Osteoblast (primary cell): ENCODE measurements at regions not wholly inside any gene's neighbourhood (a gene's known extent, or its start where the extent isn't known, plus 50 kb on each side); places are given as distances from the start of the nearest gene placed in this dataset.

Experiments used
- DNase-seq: peaks from one replicate; pipeline ENCODE4 v3.0.0; 2011; ENCODE audit warnings: low spot score, mixed read lengths; ENCODE audit not compliant: insufficient read length; ENCODE audit errors: missing footprints
- H2AFZ ChIP-seq: 2 replicates; pipeline ENCODE4 v1.6.0; 2011; ENCODE audit warnings: mild to moderate bottlenecking, low read length
- H3K27ac ChIP-seq: 2 replicates; pipeline ENCODE4 v1.5.1; 2011; ENCODE audit warnings: mild to moderate bottlenecking, low read depth, low read length, moderate library complexity
- H3K27me3 ChIP-seq: 2 replicates; pipeline ENCODE4 v1.6.0; 2012; ENCODE audit warnings: mild to moderate bottlenecking, control low read depth, inconsistent platforms, low read length, moderate library complexity; ENCODE audit not compliant: insufficient read depth
- H3K36me3 ChIP-seq: 2 replicates; pipeline ENCODE4 v1.5.1; 2011; ENCODE audit warnings: mild to moderate bottlenecking, low read length, control low read depth, moderate library complexity; ENCODE audit not compliant: insufficient read depth
- H3K4me1 ChIP-seq: 2 replicates; pipeline ENCODE4 v1.5.1; 2011; ENCODE audit warnings: mild to moderate bottlenecking, low read length, control low read depth, moderate library complexity; ENCODE audit not compliant: insufficient read depth
- H3K4me2 ChIP-seq: 2 replicates; pipeline ENCODE4 v1.6.0; 2011; ENCODE audit warnings: mild to moderate bottlenecking, low read length; ENCODE audit not compliant: insufficient read depth
- H3K4me3 ChIP-seq: fragments of 200-600 bp; sonication (generic); 3 replicates; pipeline ENCODE4 v1.5.1; 2012; ENCODE audit warnings: mild to moderate bottlenecking, low read length, inconsistent platforms; ENCODE audit not compliant: insufficient read depth
- H3K79me2 ChIP-seq: 2 replicates; pipeline ENCODE4 v1.6.0; 2012; ENCODE audit warnings: mild to moderate bottlenecking, low read length, control low read depth, inconsistent platforms; ENCODE audit not compliant: insufficient read depth
- H3K9me3 ChIP-seq: 2 replicates; pipeline ENCODE4 v1.5.1; 2011; ENCODE audit warnings: low read depth, low read length, control low read depth
- H4K20me1 ChIP-seq: 2 replicates; pipeline ENCODE4 v1.6.0; 2012; ENCODE audit warnings: mild to moderate bottlenecking, low read length, control low read depth; ENCODE audit not compliant: insufficient read depth
- TF ChIP-seq, protein P1 (sequence below): IDR thresholded peaks from 2 replicates; pipeline ENCODE4 v1.5.1; 2011; ENCODE audit warnings: mild to moderate bottlenecking, low read depth, low read length, moderate library complexity; ENCODE audit errors: extremely low read depth

DNA sequence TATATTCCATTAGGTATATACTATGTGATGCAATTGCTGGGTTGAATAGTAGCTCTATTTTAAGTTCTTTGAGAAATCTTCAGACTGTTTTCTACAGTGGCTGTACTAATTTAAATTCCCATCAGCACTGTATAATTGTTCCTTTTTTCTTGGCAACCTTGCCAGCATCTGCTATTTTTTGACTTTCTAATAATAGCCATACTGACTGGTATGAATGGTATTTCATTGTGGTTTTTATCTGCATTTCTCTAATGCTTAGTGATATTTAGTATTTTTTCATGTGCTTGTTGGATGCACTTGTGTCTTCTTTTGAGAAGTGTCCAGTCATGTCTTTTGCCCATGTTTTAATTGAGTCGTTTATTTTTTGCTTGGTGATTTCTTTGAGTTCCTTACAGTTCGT, 145.1 kb upstream of the PLSCR5 start:
- Histone ChIP-seq H3K27ac (no peak overlapping the region), H3K27me3 (no peaks in the 10 kb centered on the region), H3K4me1 (peaks cover 21% of the 10 kb centered on the region), H3K4me2 (no peak overlapping the region), H3K79me2 (no peaks in the 10 kb centered on the region), H4K20me1 (no peaks in the 10 kb centered on the region), H3K4me3 (no peak overlapping the region), H3K9me3 (no peaks in the 10 kb centered on the region), H3K36me3 (no peaks in the 10 kb centered on the region), H2AFZ (no peak overlapping the region)
- no peak for DNase-seq
- TF ChIP-seq, protein P1, sequence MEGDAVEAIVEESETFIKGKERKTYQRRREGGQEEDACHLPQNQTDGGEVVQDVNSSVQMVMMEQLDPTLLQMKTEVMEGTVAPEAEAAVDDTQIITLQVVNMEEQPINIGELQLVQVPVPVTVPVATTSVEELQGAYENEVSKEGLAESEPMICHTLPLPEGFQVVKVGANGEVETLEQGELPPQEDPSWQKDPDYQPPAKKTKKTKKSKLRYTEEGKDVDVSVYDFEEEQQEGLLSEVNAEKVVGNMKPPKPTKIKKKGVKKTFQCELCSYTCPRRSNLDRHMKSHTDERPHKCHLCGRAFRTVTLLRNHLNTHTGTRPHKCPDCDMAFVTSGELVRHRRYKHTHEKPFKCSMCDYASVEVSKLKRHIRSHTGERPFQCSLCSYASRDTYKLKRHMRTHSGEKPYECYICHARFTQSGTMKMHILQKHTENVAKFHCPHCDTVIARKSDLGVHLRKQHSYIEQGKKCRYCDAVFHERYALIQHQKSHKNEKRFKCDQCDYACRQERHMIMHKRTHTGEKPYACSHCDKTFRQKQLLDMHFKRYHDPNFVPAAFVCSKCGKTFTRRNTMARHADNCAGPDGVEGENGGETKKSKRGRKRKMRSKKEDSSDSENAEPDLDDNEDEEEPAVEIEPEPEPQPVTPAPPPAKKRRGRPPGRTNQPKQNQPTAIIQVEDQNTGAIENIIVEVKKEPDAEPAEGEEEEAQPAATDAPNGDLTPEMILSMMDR = no peak

DNA sequence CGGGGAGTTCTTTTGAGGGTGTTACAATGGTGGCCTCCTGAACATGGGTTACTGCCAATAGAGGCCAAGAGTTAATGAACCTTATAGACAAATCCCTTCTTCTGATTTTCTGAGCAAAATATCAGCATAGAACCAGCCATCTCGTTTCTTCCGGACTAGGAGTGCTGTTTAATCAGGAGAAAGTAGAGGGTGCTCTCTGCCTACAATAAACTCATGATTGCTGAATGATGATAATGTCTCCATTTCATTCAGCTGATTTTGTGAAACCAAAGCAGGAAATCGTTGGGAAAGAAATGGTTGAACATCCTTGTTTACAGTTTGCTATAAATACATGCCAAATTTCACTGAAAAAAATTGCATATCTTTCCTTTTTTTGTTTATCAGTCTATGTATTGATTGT, 142.8 kb upstream of the PLSCR5 start:
- TF ChIP-seq, protein P1 = peak; percentile 61
- Histone ChIP-seq H3K79me2 (no peaks in the 10 kb centered on the region), H3K9me3 (no peaks in the 10 kb centered on the region), H4K20me1 (no peaks in the 10 kb centered on the region), H3K4me3 (no peak overlapping the region), H3K36me3 (no peaks in the 10 kb centered on the region), H2AFZ (peak overlapping the region; percentile 87), H3K27me3 (no peaks in the 10 kb centered on the region), H3K4me1 (peaks cover 21% of the 10 kb centered on the region), H3K4me2 (peak overlapping the region; percentile 39), H3K27ac (peak overlapping the region; percentile 34)
- DNase-seq = peak; percentile 39

- TF ChIP-seq, protein P1 = no peak
- no peak for DNase-seq
- Histone ChIP-seq H3K4me2 (no peak overlapping the region), H2AFZ (no peak overlapping the region), H3K9me3 (no peaks in the 10 kb centered on the region), H3K4me1 (peaks cover 21% of the 10 kb centered on the region), H4K20me1 (no peaks in the 10 kb centered on the region), H3K36me3 (no peaks in the 10 kb centered on the region), H3K27me3 (no peaks in the 10 kb centered on the region), H3K79me2 (no peaks in the 10 kb centered on the region), H3K27ac (peak overlapping the region; percentile 4), H3K4me3 (no peak overlapping the region)
These were observed 141.9 kb upstream of the PLSCR5 start for GRCh38 chr3:146747051-146747450.

DNA sequence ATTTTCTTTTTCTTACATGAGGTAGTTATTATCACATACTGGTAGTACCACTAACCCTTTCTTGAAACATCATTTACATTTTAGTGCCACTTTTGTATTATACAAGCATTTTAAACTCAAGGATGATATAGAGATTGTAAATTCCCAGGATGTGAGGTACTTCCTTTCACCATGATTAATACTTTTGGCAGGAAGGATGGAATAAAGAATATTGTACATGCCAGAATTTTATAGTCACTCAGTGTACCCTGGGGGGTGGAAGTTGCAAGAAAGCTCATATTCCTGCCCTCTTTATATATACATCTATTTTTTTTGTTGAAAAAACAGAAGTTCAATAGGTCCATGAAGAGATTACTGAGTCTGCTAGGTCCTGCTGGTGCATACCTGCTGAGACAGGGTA, 141.0 kb upstream of the PLSCR5 start:
- Histone ChIP-seq H3K4me1 (peaks cover 21% of the 10 kb centered on the region), H3K4me3 (no peak overlapping the region), H2AFZ (no peak overlapping the region), H4K20me1 (no peaks in the 10 kb centered on the region), H3K27me3 (no peaks in the 10 kb centered on the region), H3K79me2 (no peaks in the 10 kb centered on the region), H3K36me3 (no peaks in the 10 kb centered on the region), H3K27ac (peak overlapping the region; percentile 38), H3K4me2 (no peak overlapping the region), H3K9me3 (no peaks in the 10 kb centered on the region)
- TF ChIP-seq, protein P1 = no peak
- peak; percentile 9 for DNase-seq
